AG10803 (cell line): ENCODE measurements at regions not wholly inside any gene's neighbourhood (a gene's known extent, or its start where the extent isn't known, plus 50 kb on each side); places are given as distances from the start of the nearest gene placed in this dataset.

ENCODE experiments used
- DNase-seq: peaks from one replicate; pipeline ENCODE4 v3.0.0; 2010; ENCODE audit warnings: low read depth
- H3K4me3 ChIP-seq: 2 replicates; pipeline ENCODE4 v1.5.1; 2011; ENCODE audit warnings: mild to moderate bottlenecking, low read length, control low read depth
- TF ChIP-seq, protein P1 (sequence below): conservative IDR thresholded peaks from 2 replicates; pipeline ENCODE4 v1.5.1; 2011; ENCODE audit warnings: mild to moderate bottlenecking, low read length, control low read depth, inconsistent platforms

DNA sequence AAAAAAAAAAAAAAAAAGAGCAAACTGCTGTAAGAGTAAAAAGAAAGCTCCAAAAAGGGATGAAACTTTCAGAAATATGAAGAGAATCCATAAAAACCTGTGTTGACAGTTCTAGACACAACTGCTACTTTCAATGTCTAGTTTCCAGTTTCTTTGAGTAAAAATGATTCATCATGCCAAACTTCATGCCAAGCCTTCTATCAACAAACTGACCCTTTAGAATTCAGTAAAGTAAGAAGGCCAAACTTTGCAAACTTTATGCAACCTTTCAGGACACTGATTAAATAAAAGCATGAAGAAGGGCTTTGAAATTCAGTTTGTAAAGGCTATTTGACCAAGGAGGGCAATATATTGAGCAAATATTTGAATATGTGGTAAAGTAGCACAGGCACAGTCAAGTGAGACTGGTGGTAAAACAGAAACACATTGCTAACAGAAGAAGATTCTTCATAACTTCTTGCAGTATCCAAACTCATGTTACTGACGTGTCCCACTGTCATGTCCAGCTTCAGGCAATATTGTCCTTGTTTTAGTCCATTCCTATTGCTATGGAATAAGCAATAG is 56.3 kb upstream of the CFAP20DC start:
- TF ChIP-seq, protein P1, sequence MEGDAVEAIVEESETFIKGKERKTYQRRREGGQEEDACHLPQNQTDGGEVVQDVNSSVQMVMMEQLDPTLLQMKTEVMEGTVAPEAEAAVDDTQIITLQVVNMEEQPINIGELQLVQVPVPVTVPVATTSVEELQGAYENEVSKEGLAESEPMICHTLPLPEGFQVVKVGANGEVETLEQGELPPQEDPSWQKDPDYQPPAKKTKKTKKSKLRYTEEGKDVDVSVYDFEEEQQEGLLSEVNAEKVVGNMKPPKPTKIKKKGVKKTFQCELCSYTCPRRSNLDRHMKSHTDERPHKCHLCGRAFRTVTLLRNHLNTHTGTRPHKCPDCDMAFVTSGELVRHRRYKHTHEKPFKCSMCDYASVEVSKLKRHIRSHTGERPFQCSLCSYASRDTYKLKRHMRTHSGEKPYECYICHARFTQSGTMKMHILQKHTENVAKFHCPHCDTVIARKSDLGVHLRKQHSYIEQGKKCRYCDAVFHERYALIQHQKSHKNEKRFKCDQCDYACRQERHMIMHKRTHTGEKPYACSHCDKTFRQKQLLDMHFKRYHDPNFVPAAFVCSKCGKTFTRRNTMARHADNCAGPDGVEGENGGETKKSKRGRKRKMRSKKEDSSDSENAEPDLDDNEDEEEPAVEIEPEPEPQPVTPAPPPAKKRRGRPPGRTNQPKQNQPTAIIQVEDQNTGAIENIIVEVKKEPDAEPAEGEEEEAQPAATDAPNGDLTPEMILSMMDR, result no peak
- H3K4me3 ChIP-seq, result no peak overlapping the region
- no peak for DNase-seq

DNA sequence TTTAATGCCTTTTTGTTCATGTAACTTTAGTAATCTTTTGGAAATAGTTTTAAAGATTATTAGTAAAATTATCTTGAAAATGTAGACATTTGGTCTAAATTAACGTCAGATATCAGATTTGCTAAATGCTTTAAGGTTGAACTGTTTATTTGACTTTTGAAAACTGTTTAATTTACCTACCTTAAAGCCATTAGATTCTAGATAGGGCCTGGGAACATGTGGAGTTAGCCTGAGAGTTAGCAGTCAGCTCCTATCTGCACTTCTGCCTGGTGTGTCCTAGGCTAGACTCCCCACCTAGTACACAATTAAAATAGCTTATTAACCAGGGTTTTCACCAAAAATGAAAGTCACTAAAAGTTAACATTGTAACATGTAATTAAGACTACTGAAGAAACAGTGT is 53.7 kb upstream of the CFAP20DC start:
- H3K4me3 ChIP-seq, result no peak overlapping the region
- TF ChIP-seq, protein P1, result no peak
- no peak for DNase-seq

DNA sequence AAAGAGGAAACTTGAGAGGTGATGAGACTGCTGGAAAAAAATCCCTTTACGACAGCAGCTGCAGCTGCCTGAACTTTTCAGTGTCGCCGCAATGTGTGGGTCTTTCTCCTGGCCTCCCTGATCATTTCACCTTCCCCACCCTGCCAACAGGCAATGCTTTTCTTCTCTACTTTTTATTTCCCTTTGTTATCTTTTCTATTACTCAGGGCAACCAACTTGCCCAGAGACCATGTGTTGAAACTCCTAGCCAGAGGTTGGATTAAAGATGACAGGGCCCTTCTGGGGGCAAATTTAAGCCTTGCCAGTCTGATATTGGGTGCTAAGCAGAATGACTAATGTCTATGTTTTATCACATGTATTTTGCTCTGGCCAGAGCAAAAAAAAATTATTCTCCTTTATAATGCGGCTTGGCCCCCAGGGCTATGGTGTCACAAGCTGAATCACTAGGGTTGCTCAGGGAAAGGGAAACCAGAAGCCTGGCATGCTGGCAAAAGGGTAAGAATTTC is 51.5 kb upstream of the CFAP20DC start:
- DNase-seq, result peak; percentile 7
- TF ChIP-seq, protein P1, result no peak
- no peak overlapping the region for H3K4me3 ChIP-seq
